GM12874 (cell line): ENCODE measurements at regions not wholly inside any gene's neighbourhood (a gene's known extent, or its start where the extent isn't known, plus 50 kb on each side); places are given as distances from the start of the nearest gene placed in this dataset.

Experiments used
- CTCF ChIP-seq: IDR thresholded peaks from 2 replicates; pipeline ENCODE4 v1.5.1; 2011; ENCODE audit warnings: low read depth, mild to moderate bottlenecking, control low read depth, low read length, moderate library complexity; ENCODE audit not compliant: insufficient read depth

GRCh38 chr15:66622591-66623022 is 56.8 kb upstream of the LCTL start:
- no peak for TF ChIP-seq CTCF

- TF ChIP-seq CTCF = no peak
Measured at GRCh38 chr15:66623801-66624453, 58.1 kb upstream of the LCTL start.

- TF ChIP-seq CTCF = no peak
Measured at GRCh38 chr15:66625531-66625930, 59.7 kb upstream of the LCTL start.

- no peak for TF ChIP-seq CTCF
Measured at GRCh38 chr15:66625974-66626373, 60.2 kb upstream of the LCTL start.

- no peak for TF ChIP-seq CTCF
Measured at GRCh38 chr15:66628976-66629723, 63.4 kb upstream of the LCTL start.

- no peak for TF ChIP-seq CTCF
Measured at GRCh38 chr15:66629817-66630576, 64.2 kb upstream of the LCTL start.

- no peak for TF ChIP-seq CTCF
Measured at GRCh38 chr15:66630801-66631351, 65.1 kb upstream of the LCTL start.
